Stimulated activated CD8-positive, alpha-beta memory T cell treated with anti-CD3 and anti-CD28 coated beads, Interleukin-15, amount 100 ng/mL, for 24 hours (primary cell): ENCODE measurements at regions not wholly inside any gene's neighbourhood (a gene's known extent, or its start where the extent isn't known, plus 50 kb on each side); places are given as distances from the start of the nearest gene placed in this dataset.
"Not testable (repeated sequence)": the region's sequence is repeated elsewhere in the genome, so short reads cannot be mapped to it uniquely, and the experiment has no call there.

Experiments
- DNase-seq: peaks from one replicate; pipeline ENCODE4 v3.0.0-alpha.2; 2020; ENCODE audit warnings: low read depth

DNA sequence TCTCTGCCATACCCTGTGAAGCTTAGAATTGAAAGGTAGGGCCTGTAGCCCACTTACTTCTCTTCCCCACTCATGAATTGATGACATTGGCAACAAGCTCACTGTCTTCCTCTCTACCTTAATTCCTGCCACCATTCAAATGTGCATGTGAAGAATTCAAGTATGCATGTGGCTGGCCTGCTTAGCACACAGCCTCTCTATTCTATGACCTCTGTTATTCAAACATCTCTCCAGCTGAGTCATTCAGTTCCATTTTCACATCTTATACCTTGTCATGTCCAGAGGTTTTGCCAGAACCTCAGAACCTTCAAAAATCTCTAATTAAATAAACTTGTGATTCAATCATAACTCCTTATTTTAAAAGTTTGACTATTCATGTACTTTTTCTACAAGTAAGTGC is 114.7 kb upstream of the MAN2A1 start:
- no peak for DNase-seq

DNA sequence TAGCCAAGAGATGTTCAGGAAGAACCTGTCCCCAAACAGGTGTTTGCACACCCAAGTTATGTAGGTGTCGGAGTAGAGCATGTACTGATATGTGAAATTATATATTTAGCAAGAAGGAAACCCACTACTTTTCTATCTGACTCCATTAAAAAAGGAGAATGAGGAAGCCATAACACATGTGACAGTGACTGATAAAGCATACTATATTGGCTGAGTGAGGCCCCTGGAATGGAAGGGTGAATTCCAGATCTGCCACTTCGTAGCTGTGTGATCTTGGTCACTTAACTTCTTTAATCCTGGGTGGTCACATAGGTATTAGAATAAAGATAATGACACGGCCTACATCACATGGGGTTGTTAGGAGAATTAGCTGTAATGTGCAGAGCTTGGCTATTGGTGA is 116.0 kb upstream of the MAN2A1 start:
- DNase-seq, result no peak

DNA sequence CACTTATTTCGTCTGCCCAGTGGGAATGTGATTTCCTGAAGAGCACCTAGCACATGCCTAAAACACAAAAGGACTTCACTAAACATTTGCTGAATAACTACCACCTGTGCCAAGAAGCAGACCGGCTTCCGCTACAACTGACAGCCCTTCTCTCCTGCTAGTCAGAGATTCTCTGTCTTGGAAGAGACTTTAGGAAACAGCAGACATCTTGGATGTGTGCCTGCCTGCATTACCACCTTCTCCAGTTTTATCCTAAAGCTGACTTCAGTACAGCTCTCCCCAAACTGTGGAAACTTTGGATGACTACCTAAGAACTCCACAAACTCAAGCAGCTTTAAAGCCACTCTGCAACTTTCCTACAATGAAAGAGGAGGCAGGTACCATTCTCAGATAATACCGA is 116.5 kb upstream of the MAN2A1 start:
- no peak for DNase-seq

DNA sequence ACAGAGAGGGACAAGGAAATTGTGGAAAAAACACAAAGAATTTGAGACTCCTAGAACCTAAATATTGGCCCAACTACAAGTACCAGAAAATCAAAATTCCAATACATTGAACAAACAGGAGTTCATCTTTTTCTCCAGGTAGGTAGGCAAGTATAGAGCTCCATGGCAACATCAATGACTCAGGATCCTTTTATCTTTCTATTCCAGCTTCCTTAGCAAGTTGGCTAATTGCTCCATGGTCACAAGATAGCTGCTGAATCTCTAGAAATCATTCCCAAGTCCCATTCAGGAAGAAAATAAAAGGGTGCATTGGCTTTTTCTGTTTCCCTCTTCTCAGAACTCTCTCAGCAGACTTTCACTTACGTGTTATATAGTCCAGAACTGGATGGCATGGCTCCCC is 117.9 kb upstream of the MAN2A1 start:
- DNase-seq, result no peak

DNA sequence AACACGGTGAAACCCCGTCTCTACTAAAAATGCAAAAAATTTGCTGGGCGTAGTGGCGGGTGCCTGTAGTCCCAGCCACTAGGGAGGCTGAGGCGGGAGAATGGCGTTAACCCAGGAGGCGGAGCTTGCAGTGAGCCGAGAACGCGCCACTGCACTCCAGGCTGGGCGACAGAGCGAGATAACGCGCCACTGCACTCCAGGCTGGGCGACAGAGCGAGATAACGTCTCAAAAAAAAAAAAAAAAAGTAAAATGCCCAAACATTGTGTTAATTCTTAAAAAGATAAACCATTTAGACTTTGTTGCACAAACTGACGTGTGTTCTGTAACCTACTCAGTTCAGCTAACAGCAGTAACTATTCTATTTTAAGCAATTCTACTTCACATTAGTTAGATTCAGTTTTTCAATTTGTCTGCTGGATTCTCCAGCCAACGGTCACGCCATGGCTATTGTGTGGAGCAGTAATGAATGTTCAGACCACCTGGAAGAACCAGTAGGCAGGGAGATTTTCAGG is 119.3 kb upstream of the MAN2A1 start:
- no peak for DNase-seq

DNA sequence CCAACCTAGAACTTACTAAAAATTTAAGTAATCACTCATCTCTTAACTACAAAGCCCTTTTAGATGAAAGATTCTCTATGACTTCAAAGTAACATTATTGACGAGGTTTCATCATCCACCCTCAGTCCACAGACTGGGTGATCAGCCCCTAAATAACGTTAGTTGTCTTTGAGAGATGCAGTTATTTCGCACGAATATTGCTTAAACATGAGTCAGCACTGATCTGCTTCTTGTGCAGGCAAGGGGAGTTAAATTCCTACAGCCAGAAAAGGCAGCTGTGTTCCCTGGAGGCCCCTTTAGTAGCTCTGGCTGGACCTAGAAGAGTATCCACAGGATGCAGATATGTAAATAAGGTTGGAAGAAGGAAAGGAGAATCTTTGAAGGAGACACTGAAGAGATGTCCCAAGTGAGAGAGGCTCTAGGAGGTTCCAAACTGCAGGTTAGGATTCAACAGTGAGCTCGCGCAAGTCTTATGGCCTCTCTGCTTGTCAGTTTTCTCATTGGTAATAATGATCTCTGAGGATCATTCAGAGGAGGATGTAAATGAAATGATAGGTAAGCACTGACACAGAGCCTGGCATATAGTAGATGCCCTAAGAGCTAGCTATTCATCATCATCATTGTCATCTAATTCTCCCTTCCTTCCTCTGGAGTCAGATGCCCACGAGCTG is 122.2 kb upstream of the MAN2A1 start:
- DNase-seq, result no peak

DNA sequence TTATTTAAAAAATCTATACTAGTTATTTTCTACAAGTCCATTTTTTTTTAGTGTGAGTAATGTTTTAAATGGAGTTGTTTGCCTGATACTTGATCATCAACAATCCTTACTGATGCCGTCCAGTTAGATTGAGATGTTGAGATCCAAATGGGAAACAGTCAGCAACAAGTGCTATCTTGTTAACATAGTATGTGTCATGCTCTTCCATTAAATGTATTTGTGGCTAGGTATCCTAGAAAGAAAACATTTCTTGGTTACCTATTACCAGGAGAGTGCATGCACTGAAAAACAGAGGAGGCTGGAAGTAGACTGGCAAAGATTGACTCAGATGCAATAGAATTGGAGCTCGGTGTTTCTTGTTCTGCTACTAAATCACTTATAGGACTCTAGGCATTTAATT is 123.4 kb upstream of the MAN2A1 start:
- no peak for DNase-seq

DNA sequence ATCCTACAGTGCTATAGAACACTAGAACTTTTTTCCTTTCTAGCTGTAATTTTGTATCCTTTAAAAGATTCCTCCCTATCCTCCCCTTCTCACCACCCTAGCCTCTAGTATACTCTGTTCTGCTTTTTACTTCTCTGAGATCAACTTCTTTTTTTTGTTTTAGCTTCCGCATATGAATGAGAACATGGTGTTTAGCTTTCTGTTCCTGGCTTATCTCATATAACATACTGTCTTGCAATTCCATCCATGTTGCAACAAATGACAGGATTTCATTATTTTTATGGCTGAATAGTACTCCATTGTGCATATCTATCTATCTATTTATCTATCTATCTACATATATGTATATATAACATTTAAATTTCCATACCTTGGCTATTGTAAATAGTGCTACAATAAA is 126.0 kb upstream of the MAN2A1 start:
- DNase-seq, result no peak

DNA sequence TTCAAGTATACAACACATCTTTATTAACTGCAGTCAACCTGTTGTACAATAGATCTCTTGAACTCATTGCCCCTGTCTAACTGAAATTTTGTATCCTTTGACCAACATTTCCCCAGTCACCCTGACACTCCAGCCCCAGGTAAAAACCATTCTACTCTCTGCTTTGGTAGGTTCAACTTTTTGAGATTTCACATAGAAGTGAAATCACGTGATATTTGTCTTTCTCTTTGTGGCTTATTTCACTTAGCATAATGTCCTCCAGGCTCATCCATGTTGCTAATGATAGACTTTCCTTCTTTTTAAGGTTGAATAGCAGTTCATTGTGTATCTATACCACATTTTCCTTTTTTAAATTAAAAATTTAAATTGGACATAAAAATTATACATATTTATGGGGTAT is 126.5 kb upstream of the MAN2A1 start:
- DNase-seq, result no peak

DNA sequence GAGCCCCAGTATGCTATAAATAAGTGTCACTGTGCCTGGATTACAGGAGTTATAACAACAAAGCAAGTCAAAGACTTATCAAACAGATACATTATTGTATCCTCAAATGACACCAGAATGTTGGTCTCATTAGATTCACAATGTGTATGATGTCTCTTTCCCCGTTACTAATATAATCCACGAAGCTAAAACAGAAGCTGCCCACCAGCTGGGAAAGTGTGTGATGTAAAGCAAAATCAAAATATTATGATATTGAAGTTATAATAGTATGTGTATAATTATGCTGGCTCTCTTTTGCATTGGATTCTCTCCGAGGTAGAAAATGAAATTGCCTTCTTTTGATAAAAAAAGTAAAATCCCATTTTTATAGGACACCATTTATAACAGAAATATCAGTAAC is 127.3 kb upstream of the MAN2A1 start:
- DNase-seq, result no peak

DNA sequence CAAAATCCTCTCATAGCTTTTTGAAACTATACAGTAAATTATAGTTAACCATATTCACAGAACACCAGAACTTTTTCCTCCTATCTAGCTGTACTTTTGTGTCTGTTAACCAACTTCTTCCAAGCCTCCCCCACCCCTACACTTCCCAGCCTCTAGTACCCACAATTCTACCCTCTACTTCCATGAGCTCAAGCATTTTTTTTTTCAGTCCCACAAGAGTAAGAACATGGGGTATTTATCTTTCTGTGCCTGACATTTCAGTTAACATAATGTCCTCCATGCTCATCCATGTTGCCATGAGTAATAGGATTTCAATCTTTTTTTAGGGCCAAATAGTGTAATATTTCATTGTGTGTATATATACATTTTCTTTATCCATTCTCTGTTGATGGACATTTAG is 128.3 kb upstream of the MAN2A1 start:
- DNase-seq, result no peak

DNA sequence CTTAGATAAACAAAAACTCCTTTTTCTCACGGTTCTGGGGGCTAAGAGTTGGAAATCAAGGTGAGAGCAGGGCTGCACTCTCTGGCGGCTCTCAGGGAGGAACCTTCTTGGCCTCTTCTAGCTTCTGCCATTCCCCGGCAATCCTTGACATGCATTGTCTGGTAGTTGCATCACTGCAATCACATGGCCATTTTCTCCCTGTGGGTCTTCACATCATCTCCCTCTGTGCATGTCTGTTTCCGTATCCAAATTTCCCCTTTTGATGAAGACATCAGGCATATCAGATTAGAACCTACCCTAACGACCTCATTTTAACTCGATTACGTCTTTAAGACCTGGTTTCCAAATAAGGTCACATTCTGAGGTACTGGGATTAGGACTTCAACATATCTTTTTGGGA is 129.2 kb upstream of the MAN2A1 start:
- DNase-seq, result no peak

DNA sequence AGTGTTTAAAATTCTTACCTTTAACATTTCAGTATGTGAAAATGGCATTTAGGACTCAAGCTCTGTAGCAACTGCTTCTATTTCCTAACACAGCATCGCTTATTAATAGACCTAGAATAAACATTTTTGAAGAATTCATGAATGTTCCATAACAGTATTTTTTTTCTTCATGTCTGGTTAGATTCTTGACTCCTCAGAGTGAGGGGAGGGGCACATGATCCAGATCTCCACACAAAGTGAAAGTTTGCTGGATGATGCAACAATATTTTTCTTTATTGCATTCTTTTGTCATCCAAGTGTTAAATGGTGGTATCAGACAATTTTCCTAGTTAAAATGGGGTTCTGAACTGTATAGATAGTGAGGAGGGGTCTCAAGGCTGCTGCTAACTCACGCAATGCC is 130.8 kb upstream of the MAN2A1 start:
- DNase-seq, result no peak

DNA sequence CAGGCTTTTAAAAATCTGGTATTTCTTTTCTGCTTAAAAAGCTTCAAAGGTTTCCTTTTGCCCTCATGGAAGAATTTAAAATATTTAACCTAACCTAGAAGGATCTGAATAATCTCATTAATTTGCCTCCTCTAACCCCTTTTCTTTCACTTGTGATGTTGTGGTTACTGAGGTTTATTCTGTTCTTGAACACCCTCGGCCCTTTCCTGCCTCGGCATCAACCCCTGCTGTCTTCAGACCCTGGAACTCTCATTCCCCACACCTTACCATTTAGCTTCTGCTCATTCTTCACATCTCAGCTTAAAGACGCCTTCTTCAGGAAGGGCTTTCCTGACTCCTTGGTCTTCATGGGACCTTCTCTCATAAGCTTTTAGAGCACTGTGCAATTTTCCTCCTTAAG is 131.4 kb upstream of the MAN2A1 start:
- DNase-seq, result no peak

DNA sequence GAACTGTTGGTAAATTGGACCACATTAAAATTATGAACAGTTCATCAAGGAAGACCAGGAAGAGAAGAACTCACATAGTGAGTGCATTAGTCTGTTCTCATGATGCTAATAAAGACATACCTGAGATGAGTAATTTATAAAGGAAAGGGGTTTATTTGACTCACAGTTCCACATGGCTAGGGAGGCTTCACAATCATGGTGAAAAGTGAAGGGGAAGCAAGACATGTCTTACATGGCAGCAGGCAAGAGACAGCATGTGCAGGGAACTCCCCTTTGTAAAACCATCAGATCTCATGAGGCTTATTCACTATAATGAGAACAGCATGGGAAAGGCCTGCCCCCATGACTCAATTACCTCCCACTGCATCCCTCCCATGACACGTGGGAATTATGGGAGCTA is 135.9 kb upstream of the MAN2A1 start:
- no peak for DNase-seq

DNA sequence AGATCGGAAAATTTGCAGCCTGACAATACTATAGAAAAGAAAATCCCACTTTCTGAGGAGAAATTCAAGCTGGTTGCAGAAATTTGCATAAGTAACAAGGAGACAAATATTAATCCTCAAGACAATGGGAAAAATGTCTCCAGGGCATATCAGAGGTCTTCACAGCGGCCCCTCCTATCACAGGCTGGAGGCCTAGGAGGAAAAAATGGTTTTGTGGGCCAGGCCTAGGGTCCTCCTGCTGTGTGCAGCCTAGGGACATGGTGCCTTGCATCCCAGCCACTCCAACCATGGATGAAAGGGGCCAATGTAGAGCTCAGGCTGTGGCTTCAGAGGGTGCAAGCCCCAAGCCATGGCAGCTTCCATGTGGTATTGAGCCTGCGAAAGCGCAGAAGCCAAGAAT is 138.5 kb upstream of the MAN2A1 start:
- DNase-seq, result not testable (repeated sequence)

DNA sequence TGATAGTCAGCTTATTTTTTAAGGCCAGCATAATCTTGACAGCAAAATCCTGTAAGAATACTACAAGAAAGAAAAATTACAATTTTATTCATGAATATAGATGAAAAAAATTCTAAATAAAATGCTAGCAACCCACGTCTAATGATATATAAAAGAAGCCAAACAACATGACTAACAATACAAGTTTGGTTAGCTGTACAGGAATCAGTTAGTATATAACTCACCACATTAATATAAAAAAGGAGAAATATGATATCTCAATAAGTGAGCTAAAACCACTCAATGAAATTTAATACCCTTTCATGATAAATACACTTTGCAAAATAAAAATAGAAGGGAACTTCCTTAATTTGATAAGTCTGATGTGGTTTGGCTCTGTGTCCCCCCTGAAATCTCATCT is 139.7 kb upstream of the MAN2A1 start:
- no peak for DNase-seq

DNA sequence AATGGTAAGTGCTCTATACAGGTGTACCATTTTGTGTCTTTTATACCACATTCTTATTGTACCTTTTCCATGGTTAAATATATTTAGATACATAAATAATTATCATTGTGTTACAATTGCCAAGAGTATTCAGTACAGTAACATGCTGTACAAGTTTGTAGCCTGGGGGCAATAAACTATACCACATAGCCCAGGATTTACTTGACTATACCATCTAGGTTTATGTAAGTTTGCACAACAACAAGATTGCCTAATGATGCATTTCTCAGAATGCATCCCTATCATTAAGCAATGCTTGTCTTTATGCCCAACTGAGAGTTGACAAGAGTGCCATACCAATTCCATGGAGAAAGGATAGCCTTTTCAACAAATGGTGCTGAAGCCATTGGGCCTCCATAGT is 136.7 kb upstream of the PJA2 start:
- DNase-seq, result no peak

DNA sequence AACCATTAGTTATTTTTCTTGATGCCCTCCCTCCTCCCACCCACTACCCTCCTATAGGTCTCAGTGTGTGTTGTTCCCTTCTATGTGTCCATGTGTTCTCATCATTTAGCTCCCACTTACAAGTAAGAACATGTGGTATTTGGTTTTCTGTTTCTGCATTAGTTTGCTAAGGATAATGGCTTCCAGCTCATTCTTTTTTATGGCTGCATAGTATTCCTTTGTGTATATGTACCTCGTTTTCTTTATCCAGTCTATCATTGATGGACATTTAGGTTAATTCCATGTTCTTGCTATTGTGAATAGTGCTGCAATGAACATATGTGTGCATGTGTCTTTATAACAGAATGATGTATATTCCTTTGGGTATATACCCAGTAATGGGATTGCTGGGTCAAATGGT is 135.1 kb upstream of the PJA2 start:
- DNase-seq, result not testable (repeated sequence)

DNA sequence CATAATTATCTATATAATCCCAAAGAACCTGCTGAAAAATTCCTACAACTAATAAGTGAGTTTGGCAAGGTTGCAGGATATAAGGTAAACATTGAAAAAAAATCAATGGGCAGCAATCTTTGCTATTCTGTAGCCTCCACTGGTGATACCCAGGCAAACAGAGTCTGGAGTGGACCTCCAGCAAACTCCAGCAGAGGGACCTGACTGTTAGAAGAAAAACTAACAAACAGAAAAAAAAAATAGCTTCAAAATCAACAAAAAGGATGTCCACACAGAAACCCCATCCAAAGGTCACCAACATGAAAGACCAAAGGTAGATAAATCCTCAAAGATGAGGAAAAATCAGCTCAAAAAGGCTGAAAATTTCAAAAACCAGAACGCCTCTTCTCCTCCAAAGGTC is 128.9 kb upstream of the PJA2 start:
- DNase-seq, result not testable (repeated sequence)

DNA sequence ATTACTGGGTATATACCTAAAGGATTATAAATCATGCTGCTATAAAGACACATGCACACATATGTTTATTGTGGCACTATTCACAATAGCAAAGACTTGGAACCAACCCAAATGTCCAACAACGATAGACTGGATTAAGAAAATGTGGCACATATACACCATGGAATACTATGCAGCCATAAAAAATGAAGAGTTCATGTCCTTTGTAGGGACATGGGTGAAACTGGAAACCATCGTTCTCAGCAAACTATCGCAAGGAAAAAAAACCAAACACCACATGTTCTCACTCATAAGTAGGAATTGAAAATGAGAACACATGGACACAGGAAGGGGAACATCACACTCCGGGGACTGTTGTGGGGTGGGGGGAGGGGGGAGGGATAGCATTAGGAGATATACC is 125.3 kb upstream of the PJA2 start:
- not testable (repeated sequence) for DNase-seq

DNA sequence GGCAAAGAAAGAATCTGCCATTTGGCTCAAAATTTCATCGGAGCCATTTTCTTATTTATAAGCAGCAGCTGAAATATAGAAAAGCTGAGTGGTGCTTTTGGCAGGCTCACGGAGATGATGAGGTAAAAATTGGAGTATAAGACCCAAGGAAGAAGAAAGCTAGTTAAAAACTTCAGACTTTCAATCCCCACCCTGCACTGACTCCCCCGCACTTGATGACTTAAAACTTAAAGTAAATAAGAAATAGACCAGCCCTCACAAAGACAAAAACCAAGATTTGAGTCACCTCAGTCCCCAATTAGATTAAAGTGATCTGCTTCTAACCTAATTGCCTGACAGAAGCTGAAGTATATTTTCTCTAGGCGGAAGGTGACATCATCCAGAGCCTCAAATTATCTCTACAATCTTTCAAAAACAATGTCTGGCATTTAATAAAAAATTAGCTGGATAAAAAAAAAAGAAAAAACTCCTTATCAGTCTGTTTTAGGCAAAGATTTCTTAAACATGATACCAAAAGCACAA is 124.0 kb upstream of the PJA2 start:
- DNase-seq, result no peak

DNA sequence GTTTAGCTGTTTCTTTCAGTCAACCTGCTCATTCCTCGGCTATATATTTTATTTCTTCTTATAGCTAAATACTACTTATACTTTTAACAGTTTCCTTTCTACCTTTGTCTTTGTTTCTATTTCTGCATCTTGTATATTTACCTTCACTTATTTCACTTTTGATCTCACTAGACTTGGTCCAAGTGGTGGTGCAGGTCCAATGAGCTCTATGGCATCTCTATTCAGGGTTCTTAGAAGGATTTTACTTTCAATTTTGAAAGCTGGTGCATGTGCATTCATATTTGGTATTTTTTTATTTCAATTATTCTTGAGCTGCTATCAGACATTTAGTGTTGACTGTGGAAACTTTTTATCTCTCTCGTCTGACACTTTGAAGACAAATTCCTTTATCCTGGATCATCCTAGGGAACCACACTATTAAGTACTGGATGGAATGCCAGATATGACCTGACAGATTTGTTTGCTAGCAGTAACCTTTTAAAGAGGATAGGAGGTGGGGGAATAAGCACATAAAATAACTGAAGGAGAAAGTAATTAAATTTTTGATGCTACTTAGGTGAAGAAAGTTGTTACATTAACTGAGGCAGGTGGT is 123.1 kb upstream of the PJA2 start:
- DNase-seq, result no peak

DNA sequence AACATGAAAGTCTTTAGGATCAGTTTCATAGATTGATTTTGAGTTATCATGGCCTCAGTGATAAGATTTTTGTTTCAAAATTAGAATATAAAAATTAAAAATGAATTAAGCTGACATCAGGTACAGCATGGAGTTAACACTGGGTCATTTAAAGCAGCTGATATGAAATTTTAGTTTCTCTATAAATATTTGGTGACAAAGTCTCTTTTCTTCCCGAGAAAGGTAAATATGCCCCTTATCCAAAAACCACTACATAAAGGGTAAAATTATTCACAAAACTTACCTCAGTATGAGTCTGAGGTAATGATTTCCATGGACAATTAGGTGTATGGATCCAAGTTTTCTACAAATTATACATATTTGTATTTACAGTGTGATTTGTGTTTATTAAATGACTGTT is 121.5 kb upstream of the PJA2 start:
- DNase-seq, result no peak
